Left ventricle myocardium inferior (tissue), 1 donor: ENCODE measurements at regions not wholly inside any gene's neighbourhood (a gene's known extent, or its start where the extent isn't known, plus 50 kb on each side); places are given as distances from the start of the nearest gene placed in this dataset.

Source experiments
- DNase-seq: peaks from one replicate; pipeline ENCODE4 v3.0.0-alpha.2; 2020
- H3K27ac ChIP-seq: fragments of 200-600 bp; replicated peaks from 2 replicates; pipeline ENCODE4 v1.8.0; 2021
- H3K27me3 ChIP-seq: fragments of 200-600 bp; 2 replicates; pipeline ENCODE4 v1.8.0; 2021; ENCODE audit warnings: low read depth
- H3K36me3 ChIP-seq: fragments of 200-600 bp; 2 replicates; pipeline ENCODE4 v1.8.0; 2021
- H3K4me1 ChIP-seq: fragments of 200-600 bp; 2 replicates; pipeline ENCODE4 v1.8.0; 2021
- H3K4me3 ChIP-seq: fragments of 200-600 bp; 2 replicates; pipeline ENCODE4 v1.8.0; 2021; ENCODE audit warnings: mild to moderate bottlenecking, moderate library complexity
- H3K9me3 ChIP-seq: fragments of 200-600 bp; replicated peaks from 2 replicates; pipeline ENCODE4 v1.8.0; 2021
- CTCF ChIP-seq: fragments of 200-600 bp; IDR thresholded peaks from 2 replicates; pipeline ENCODE4 v1.8.0; 2021; ENCODE audit warnings: antibody characterized with exemption, mild to moderate bottlenecking, borderline replicate concordance
- intact Hi-C: fragments of 100-400 bp; cut with micrococcal nuclease; formaldehyde crosslinking; loops from one replicate; pipeline ENCODE4 v1.11.0; 2022
- donor health status: DM: no; HTN: yes; CAD: no; lungs with severe emphysema.

GRCh38 chr3:152019508-152019907, 146.1 kb downstream of the SUCNR1 start:
- DNase-seq: no peak
- intact Hi-C loops: no loop called here
- Histone ChIP-seq H3K36me3 (no peaks in the 10 kb centered on the region), H3K4me1 (no peaks in the 10 kb centered on the region), H3K4me3 (no peak overlapping the region), H3K27ac (no peak overlapping the region), H3K27me3 (no peaks in the 10 kb centered on the region), H3K9me3 (no peaks in the 10 kb centered on the region)
- TF ChIP-seq CTCF: no peak

- DNase-seq: no peak
- Histone ChIP-seq H3K27ac (no peak overlapping the region), H3K4me1 (no peaks in the 10 kb centered on the region), H3K4me3 (no peak overlapping the region), H3K9me3 (no peaks in the 10 kb centered on the region), H3K36me3 (no peaks in the 10 kb centered on the region), H3K27me3 (no peaks in the 10 kb centered on the region)
- TF ChIP-seq CTCF: no peak
- intact Hi-C loops: no loop called here
These were observed 148.6 kb downstream of the SUCNR1 start for GRCh38 chr3:152021951-152022461.

- Histone ChIP-seq H3K27me3 (no peaks in the 10 kb centered on the region), H3K9me3 (no peaks in the 10 kb centered on the region), H3K27ac (no peak overlapping the region), H3K36me3 (no peaks in the 10 kb centered on the region), H3K4me3 (no peak overlapping the region), H3K4me1 (no peaks in the 10 kb centered on the region)
- TF ChIP-seq CTCF: no peak
- DNase-seq: no peak
- intact Hi-C loops: no loop called here
These were observed 152.7 kb downstream of the SUCNR1 start for GRCh38 chr3:152026033-152026556.

GRCh38 chr3:152030320-152030719, 156.9 kb downstream of the SUCNR1 start:
- no peak overlapping the region for H3K27ac ChIP-seq
- no peaks in the 10 kb centered on the region for H3K36me3 ChIP-seq
- H3K27me3 ChIP-seq: no peaks in the 10 kb centered on the region
- no peak for DNase-seq
- H3K4me3 ChIP-seq: no peak overlapping the region
- no peak for TF ChIP-seq CTCF
- H3K4me1 ChIP-seq: no peaks in the 10 kb centered on the region
- peaks cover 8% of the 10 kb centered on the region for H3K9me3 ChIP-seq
- intact Hi-C loops: no loop called here

- peaks cover 18% of the 10 kb centered on the region for H3K9me3 ChIP-seq
- no peak overlapping the region for H3K27ac ChIP-seq
- TF ChIP-seq CTCF: no peak
- intact Hi-C loops: no loop called here
- H3K4me3 ChIP-seq: no peak overlapping the region
- no peaks in the 10 kb centered on the region for H3K27me3 ChIP-seq
- H3K4me1 ChIP-seq: no peaks in the 10 kb centered on the region
- no peak for DNase-seq
- H3K36me3 ChIP-seq: no peaks in the 10 kb centered on the region
These were observed 157.9 kb downstream of the SUCNR1 start for GRCh38 chr3:152031321-152031720.

- H3K27me3 ChIP-seq: no peaks in the 10 kb centered on the region
- H3K36me3 ChIP-seq: no peaks in the 10 kb centered on the region
- H3K27ac ChIP-seq: no peak overlapping the region
- H3K4me1 ChIP-seq: no peaks in the 10 kb centered on the region
- no peak for DNase-seq
- intact Hi-C loops: no loop called here
- TF ChIP-seq CTCF: no peak
- peaks cover 44% of the 10 kb centered on the region for H3K9me3 ChIP-seq
- H3K4me3 ChIP-seq: no peak overlapping the region
These were observed 163.9 kb downstream of the SUCNR1 start for GRCh38 chr3:152037297-152037696.
